Left lung (tissue), 4 donors: ENCODE measurements at regions not wholly inside any gene's neighbourhood (a gene's known extent, or its start where the extent isn't known, plus 50 kb on each side); places are given as distances from the start of the nearest gene placed in this dataset.

ENCODE experiments used
- ATAC-seq: fragments of 200-7000 bp; cut with Tn5 transposase; one replicate; pipeline ENCODE4 v1.9.1; 2020; ENCODE audit warnings: moderate library complexity
- DNase-seq, 4 donors: peaks; one replicate each; pipeline ENCODE4 v3.0.0-alpha.2; 2013 to 2020
- H3K27ac ChIP-seq, 2 donors: fragments of 200-600 bp; sonication (generic) in 1 of 2; one replicate each; pipeline versions ENCODE4 v1.5.0 to v1.8.0; 2020 to 2021
- H3K27me3 ChIP-seq, 2 donors: fragments of 200-600 bp; sonication (generic) in 1 of 2; one replicate each; pipeline versions ENCODE4 v1.5.0 to v1.8.0; 2020 to 2021
- H3K36me3 ChIP-seq, 2 donors: fragments of 200-600 bp; sonication (generic) in 1 of 2; one replicate each; pipeline versions ENCODE4 v1.5.0 to v1.8.0; 2020 to 2021
- H3K4me1 ChIP-seq, 2 donors: fragments of 200-600 bp; one replicate each; pipeline ENCODE4 v1.8.0; 2021
- H3K4me3 ChIP-seq, 2 donors: fragments of 200-600 bp; sonication (generic) in 1 of 2; one replicate each; pipeline versions ENCODE4 v1.5.0 to v1.8.0; 2020 to 2021; ENCODE audit warnings: mild to moderate bottlenecking in 1 of 2
- H3K9me3 ChIP-seq, 2 donors: fragments of 200-600 bp; sonication (generic) in 1 of 2; one replicate each; pipeline versions ENCODE4 v1.5.0 to v1.8.0; 2020 to 2021
- intact Hi-C, 2 donors: fragments of 100-400 bp; cut with DNase I; formaldehyde crosslinking; loops; one replicate each; pipeline versions ENCODE4 v1.11.2 to v1.14.2; 2022
- TF ChIP-seq, protein P1 (sequence below), 2 donors: fragments of 200-600 bp; sonication (generic) in 1 of 2; IDR thresholded peaks; one replicate each; pipeline versions ENCODE4 v1.5.0 to v1.8.0; 2021; ENCODE audit warnings: antibody characterized with exemption in 2 of 2
- donor health status: DM: no; HTN: yes; CAD: no.
- donor health status: DM: no; HTN: no; CAD: no.

DNA sequence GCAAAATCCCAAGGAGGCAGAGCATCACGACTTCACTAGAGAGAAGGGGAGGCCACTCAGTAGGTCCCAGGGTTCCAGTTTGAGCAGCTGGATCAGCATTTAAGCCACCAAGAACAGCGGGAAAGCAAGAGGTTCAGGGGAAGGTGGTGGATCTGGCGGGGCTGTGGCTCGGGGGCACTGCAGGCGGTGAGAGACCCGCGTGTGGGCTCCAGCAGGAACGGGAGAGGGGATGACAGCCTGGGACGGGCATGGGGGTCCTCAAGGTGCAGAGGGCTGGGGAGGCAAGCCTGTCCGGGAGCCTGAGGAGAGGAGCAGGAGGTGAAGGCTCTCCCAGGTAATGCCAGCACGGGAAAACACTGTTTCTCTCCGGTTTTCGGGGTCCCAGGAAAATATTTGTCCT lies 123.6 kb downstream of the IRX2 start:
- intact Hi-C loops = no loop called here
- Histone ChIP-seq H3K27me3 (peaks cover 0 to 12% of the 10 kb centered on the region in 2 donors), H3K4me3 (no peak overlapping the region)

DNA sequence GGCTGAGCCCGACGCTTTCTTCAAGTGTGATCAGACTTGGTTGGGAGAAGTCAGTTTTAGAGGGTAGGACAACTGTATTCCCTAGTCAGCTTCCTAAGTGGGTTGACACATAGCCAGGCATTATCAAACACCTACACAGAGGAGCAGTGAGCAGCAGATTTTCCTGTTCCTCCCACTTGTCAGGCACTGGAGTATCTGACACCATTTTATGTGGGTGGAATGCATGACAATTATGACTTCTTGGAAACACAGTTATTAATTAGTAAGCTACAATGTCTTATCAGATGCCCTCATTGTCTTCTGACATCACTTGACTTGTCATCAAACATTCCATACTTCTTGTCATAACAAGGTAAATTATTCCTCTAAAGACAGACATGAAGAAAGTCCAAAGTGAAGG lies 124.9 kb downstream of the IRX2 start:
- ATAC-seq (no peak), DNase-seq (no peak)
- TF ChIP-seq, protein P1, sequence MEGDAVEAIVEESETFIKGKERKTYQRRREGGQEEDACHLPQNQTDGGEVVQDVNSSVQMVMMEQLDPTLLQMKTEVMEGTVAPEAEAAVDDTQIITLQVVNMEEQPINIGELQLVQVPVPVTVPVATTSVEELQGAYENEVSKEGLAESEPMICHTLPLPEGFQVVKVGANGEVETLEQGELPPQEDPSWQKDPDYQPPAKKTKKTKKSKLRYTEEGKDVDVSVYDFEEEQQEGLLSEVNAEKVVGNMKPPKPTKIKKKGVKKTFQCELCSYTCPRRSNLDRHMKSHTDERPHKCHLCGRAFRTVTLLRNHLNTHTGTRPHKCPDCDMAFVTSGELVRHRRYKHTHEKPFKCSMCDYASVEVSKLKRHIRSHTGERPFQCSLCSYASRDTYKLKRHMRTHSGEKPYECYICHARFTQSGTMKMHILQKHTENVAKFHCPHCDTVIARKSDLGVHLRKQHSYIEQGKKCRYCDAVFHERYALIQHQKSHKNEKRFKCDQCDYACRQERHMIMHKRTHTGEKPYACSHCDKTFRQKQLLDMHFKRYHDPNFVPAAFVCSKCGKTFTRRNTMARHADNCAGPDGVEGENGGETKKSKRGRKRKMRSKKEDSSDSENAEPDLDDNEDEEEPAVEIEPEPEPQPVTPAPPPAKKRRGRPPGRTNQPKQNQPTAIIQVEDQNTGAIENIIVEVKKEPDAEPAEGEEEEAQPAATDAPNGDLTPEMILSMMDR (IDR thresholded peaks at IDR 0.05) = no peak
- H3K4me1 ChIP-seq = no peaks in the 10 kb centered on the region
- intact Hi-C loops = no loop called here
- no peaks in the 10 kb centered on the region for H3K36me3 ChIP-seq
- H3K9me3 ChIP-seq = no peaks in the 10 kb centered on the region
- H3K4me3 ChIP-seq = no peak overlapping the region
- peaks cover 0 to 7% of the 10 kb centered on the region in 2 donors for H3K27me3 ChIP-seq
- H3K27ac ChIP-seq = no peak overlapping the region

More for the DNA sequence above, 123.6 kb downstream of the IRX2 start:
- no peak overlapping the region for H3K27ac ChIP-seq
- TF ChIP-seq, protein P1 (IDR thresholded peaks at IDR 0.05) = no peak
- no peaks in the 10 kb centered on the region for H3K9me3 ChIP-seq
- H3K36me3 ChIP-seq = no peaks in the 10 kb centered on the region
- no peak for DNase-seq
- no peaks in the 10 kb centered on the region for H3K4me1 ChIP-seq
- ATAC-seq = no peak

DNA sequence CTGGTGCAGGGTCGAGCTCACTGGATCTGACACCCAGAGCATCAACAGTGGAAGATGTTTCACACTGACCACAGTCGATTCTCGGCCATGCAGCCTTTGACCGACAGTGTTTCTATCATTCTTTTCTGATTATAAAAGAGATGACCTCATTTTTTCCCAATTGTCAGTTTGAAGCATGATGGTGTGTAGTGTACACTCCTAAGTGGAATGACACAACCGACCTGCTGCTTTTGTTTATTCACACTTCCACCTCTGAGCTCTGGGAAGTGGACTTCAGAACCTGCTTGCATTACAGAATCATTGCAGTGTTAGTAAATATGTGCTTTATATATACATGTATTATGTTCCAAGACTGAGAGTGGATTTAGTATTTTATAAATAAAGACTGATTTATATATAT lies 128.6 kb downstream of the IRX2 start:
- no peak for ATAC-seq
- TF ChIP-seq, protein P1 (IDR thresholded peaks at IDR 0.05) = no peak
- H3K27ac ChIP-seq = no peak overlapping the region
- H3K4me1 ChIP-seq = no peaks in the 10 kb centered on the region
- H3K27me3 ChIP-seq = peaks cover 0 to 7% of the 10 kb centered on the region in 2 donors
- H3K9me3 ChIP-seq = no peaks in the 10 kb centered on the region
- H3K36me3 ChIP-seq = no peaks in the 10 kb centered on the region
- no peak overlapping the region for H3K4me3 ChIP-seq
- intact Hi-C loops = no loop called here
- DNase-seq = no peak

DNA sequence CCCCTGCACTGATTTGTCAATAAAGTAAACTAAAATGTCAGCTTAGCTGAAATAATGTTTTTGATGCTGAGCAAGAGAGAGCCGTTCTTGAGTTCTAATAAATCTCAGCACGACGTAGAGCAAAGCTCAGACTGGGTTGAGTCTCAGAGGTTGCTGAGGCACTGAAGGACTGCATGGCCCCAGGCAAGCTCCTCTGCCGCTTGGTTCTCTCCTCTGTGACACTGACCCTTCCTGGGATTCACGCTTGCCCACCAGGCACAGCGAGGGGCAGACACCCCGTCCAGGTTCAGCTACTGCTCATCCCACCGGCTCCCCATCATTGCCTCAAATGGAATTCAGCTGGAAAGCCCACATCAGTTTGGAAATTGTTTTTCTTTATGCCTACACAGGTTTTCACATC lies 129.8 kb downstream of the IRX2 start:
- intact Hi-C loops = no loop called here
- H3K27me3 ChIP-seq = peaks cover 0 to 7% of the 10 kb centered on the region in 2 donors
- TF ChIP-seq, protein P1 (IDR thresholded peaks at IDR 0.05) = no peak
- ATAC-seq (no peak), DNase-seq (no peak)
- no peak overlapping the region for H3K4me3 ChIP-seq
- H3K36me3 ChIP-seq = no peaks in the 10 kb centered on the region
- no peaks in the 10 kb centered on the region for H3K9me3 ChIP-seq
- H3K4me1 ChIP-seq = no peaks in the 10 kb centered on the region
- H3K27ac ChIP-seq = no peak overlapping the region

DNA sequence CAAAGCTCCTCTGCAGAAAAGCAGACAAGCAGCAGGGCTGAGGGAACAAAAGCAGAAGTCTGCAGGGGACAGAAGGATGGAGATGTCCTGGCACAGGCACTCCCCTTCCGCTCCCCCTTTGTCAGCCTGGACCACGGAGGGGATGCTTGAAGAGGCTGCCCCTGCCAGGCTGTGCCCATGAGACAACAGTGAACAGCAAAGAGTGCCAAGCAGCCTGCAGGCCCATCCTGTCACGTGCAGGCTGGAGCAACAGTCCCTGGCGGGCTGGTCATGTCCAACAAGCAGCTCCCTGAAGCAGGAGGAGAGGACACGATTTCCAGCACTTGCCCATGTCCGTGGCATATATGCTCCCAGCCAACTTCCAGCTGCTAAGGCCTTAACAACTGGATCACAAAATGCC lies 132.3 kb downstream of the IRX2 start:
- DNase-seq = no peak
- TF ChIP-seq, protein P1 (IDR thresholded peaks at IDR 0.05) = no peak
- Histone ChIP-seq H3K27ac (no peak overlapping the region), H3K4me3 (no peak overlapping the region), H3K36me3 (no peaks in the 10 kb centered on the region), H3K9me3 (no peaks in the 10 kb centered on the region), H3K4me1 (no peaks in the 10 kb centered on the region), H3K27me3 (peaks cover 0 to 7% of the 10 kb centered on the region in 2 donors)
- ATAC-seq = no peak
- intact Hi-C loops = no loop called here
